Left ventricle myocardium inferior (tissue), 1 donor: ENCODE measurements at regions not wholly inside any gene's neighbourhood (a gene's known extent, or its start where the extent isn't known, plus 50 kb on each side); places are given as distances from the start of the nearest gene placed in this dataset.

Experiments used
- DNase-seq: peaks from one replicate; pipeline ENCODE4 v3.0.0-alpha.2; 2020
- H3K27ac ChIP-seq: fragments of 200-600 bp; replicated peaks from 2 replicates; pipeline ENCODE4 v1.8.0; 2021
- H3K27me3 ChIP-seq: fragments of 200-600 bp; 2 replicates; pipeline ENCODE4 v1.8.0; 2021; ENCODE audit warnings: low read depth
- H3K36me3 ChIP-seq: fragments of 200-600 bp; 2 replicates; pipeline ENCODE4 v1.8.0; 2021
- H3K4me1 ChIP-seq: fragments of 200-600 bp; 2 replicates; pipeline ENCODE4 v1.8.0; 2021
- H3K4me3 ChIP-seq: fragments of 200-600 bp; 2 replicates; pipeline ENCODE4 v1.8.0; 2021; ENCODE audit warnings: mild to moderate bottlenecking, moderate library complexity
- H3K9me3 ChIP-seq: fragments of 200-600 bp; replicated peaks from 2 replicates; pipeline ENCODE4 v1.8.0; 2021
- CTCF ChIP-seq: fragments of 200-600 bp; IDR thresholded peaks from 2 replicates; pipeline ENCODE4 v1.8.0; 2021; ENCODE audit warnings: antibody characterized with exemption, mild to moderate bottlenecking, borderline replicate concordance
- intact Hi-C: fragments of 100-400 bp; cut with micrococcal nuclease; formaldehyde crosslinking; loops from one replicate; pipeline ENCODE4 v1.11.0; 2022
- donor health status: DM: no; HTN: yes; CAD: no; lungs with severe emphysema.

- H3K4me3 ChIP-seq, result no peak overlapping the region
- no peaks in the 10 kb centered on the region for H3K9me3 ChIP-seq
- intact Hi-C loops, result no loop called here
- H3K4me1 ChIP-seq, result no peaks in the 10 kb centered on the region
- H3K27ac ChIP-seq, result no peak overlapping the region
- H3K27me3 ChIP-seq, result no peaks in the 10 kb centered on the region
- H3K36me3 ChIP-seq, result no peaks in the 10 kb centered on the region
- no peak for TF ChIP-seq CTCF
- DNase-seq, result no peak
Observed at GRCh38 chr4:31037703-31038102, 317.5 kb downstream of the PCDH7 start.

- intact Hi-C loops, result no loop called here
- no peaks in the 10 kb centered on the region for H3K9me3 ChIP-seq
- no peaks in the 10 kb centered on the region for H3K27me3 ChIP-seq
Observed at GRCh38 chr4:31039382-31039781, 319.2 kb downstream of the PCDH7 start.

GRCh38 chr4:31040106-31040505 lies 319.9 kb downstream of the PCDH7 start:
- intact Hi-C loops, result no loop called here
- no peak for TF ChIP-seq CTCF
- Histone ChIP-seq H3K27ac (no peak overlapping the region), H3K4me3 (no peak overlapping the region), H3K9me3 (no peaks in the 10 kb centered on the region), H3K36me3 (no peaks in the 10 kb centered on the region), H3K4me1 (peaks cover 6% of the 10 kb centered on the region), H3K27me3 (no peaks in the 10 kb centered on the region)
- DNase-seq, result no peak

More at GRCh38 chr4:31039382-31039781, 319.2 kb downstream of the PCDH7 start:
- Histone ChIP-seq H3K27ac (no peak overlapping the region), H3K4me1 (no peaks in the 10 kb centered on the region), H3K36me3 (no peaks in the 10 kb centered on the region), H3K4me3 (no peak overlapping the region)
- DNase-seq, result no peak
- TF ChIP-seq CTCF, result no peak

- Histone ChIP-seq H3K4me3 (no peak overlapping the region), H3K4me1 (peaks cover 11% of the 10 kb centered on the region), H3K27ac (no peak overlapping the region), H3K27me3 (no peaks in the 10 kb centered on the region), H3K9me3 (no peaks in the 10 kb centered on the region), H3K36me3 (no peaks in the 10 kb centered on the region)
- no peak for TF ChIP-seq CTCF
- no peak for DNase-seq
- intact Hi-C loops, result no loop called here
Observed at GRCh38 chr4:31041385-31041784, 321.2 kb downstream of the PCDH7 start.

GRCh38 chr4:31041853-31042252 lies 321.7 kb downstream of the PCDH7 start:
- no peak for TF ChIP-seq CTCF
- H3K4me1 ChIP-seq, result peaks cover 11% of the 10 kb centered on the region
- H3K36me3 ChIP-seq, result no peaks in the 10 kb centered on the region
- H3K9me3 ChIP-seq, result no peaks in the 10 kb centered on the region
- no peak overlapping the region for H3K4me3 ChIP-seq
- intact Hi-C loops, result no loop called here
- DNase-seq, result no peak
- H3K27ac ChIP-seq, result no peak overlapping the region
- no peaks in the 10 kb centered on the region for H3K27me3 ChIP-seq

- Histone ChIP-seq H3K4me3 (no peak overlapping the region), H3K9me3 (no peaks in the 10 kb centered on the region), H3K27ac (no peak overlapping the region), H3K36me3 (no peaks in the 10 kb centered on the region), H3K4me1 (peaks cover 11% of the 10 kb centered on the region), H3K27me3 (no peaks in the 10 kb centered on the region)
- no peak for DNase-seq
- TF ChIP-seq CTCF, result no peak
- intact Hi-C loops, result no loop called here
Observed at GRCh38 chr4:31043382-31044062, 323.4 kb downstream of the PCDH7 start.
